ENCODE measurements at regions not wholly inside any gene's neighbourhood (a gene's known extent, or its start where the extent isn't known, plus 50 kb on each side); places are given as distances from the start of the nearest gene placed in this dataset.

- H3K36me3 ChIP-seq (ENCODE audit: control insufficient read depth, insufficient read depth, low read length) = no peaks in the 10 kb centered on the region
- no peak overlapping the region for H2AFZ ChIP-seq (ENCODE audit: low read length)
- H3K9me3 ChIP-seq (ENCODE audit: control insufficient read depth, insufficient read depth, low read depth, low read length) = no peaks in the 10 kb centered on the region
- H3K9ac ChIP-seq (ENCODE audit: insufficient read depth, low read length) = no peak overlapping the region
- DNase-seq (ENCODE audit: low read depth in 2 of 2) = no peak
- no peak overlapping the region for H3K27ac ChIP-seq (ENCODE audit: insufficient read depth, low read length)
- H3K4me3 ChIP-seq (replicated peaks in 1 of 4; ENCODE audit: control extremely low read depth in 1 of 4, insufficient read depth in 1 of 4, low read depth in 3 of 4, low read length in 4 of 4) = no peak overlapping the region
- H3K4me1 ChIP-seq (ENCODE audit: control insufficient read depth, extremely low read depth, insufficient read depth, low read length) = no peaks in the 10 kb centered on the region
- no peak overlapping the region for H3K4me2 ChIP-seq (ENCODE audit: extremely low read depth, insufficient read depth, low read length)
- H4K20me1 ChIP-seq (ENCODE audit: control insufficient read depth, extremely low read depth, insufficient read depth, low read length) = no peaks in the 10 kb centered on the region
- H3K27me3 ChIP-seq (ENCODE audit: control insufficient read depth, insufficient read depth, low read length) = no peaks in the 10 kb centered on the region
- no peaks in the 10 kb centered on the region for H3K79me2 ChIP-seq (ENCODE audit: control insufficient read depth, insufficient read depth, low read length)
- TF ChIP-seq CTCF (conservative IDR thresholded peaks at IDR 0.05 in 1 of 2, IDR thresholded peaks at IDR 0.05 in 1 of 2; ENCODE audit: low read depth in 1 of 2, low read length in 2 of 2) (no peak), EZH2 (IDR thresholded peaks at IDR 0.05; ENCODE audit: low read length, missing control alignments) (no peak)
Observed at GRCh38 chr3:43818229-43818628, 127.5 kb downstream of the ABHD5 start.

GRCh38 chr3:43838009-43838758 is 147.4 kb downstream of the ABHD5 start:
- Histone ChIP-seq H3K27ac (ENCODE audit: insufficient read depth, low read length) (no peak overlapping the region), H3K4me2 (ENCODE audit: extremely low read depth, insufficient read depth, low read length) (no peak overlapping the region), H3K36me3 (ENCODE audit: control insufficient read depth, insufficient read depth, low read length) (no peaks in the 10 kb centered on the region), H3K9me3 (ENCODE audit: control insufficient read depth, insufficient read depth, low read depth, low read length) (no peaks in the 10 kb centered on the region), H3K79me2 (ENCODE audit: control insufficient read depth, insufficient read depth, low read length) (no peaks in the 10 kb centered on the region), H3K4me1 (ENCODE audit: control insufficient read depth, extremely low read depth, insufficient read depth, low read length) (no peaks in the 10 kb centered on the region), H3K27me3 (ENCODE audit: control insufficient read depth, insufficient read depth, low read length) (peaks cover 1% of the 10 kb centered on the region), H2AFZ (ENCODE audit: low read length) (no peak overlapping the region), H4K20me1 (ENCODE audit: control insufficient read depth, extremely low read depth, insufficient read depth, low read length) (no peaks in the 10 kb centered on the region), H3K4me3 (replicated peaks in 1 of 4; ENCODE audit: control extremely low read depth in 1 of 4, insufficient read depth in 1 of 4, low read depth in 3 of 4, low read length in 4 of 4) (no peak overlapping the region), H3K9ac (ENCODE audit: insufficient read depth, low read length) (no peak overlapping the region)
- TF ChIP-seq CTCF (conservative IDR thresholded peaks at IDR 0.05 in 1 of 2, IDR thresholded peaks at IDR 0.05 in 1 of 2; ENCODE audit: low read depth in 1 of 2, low read length in 2 of 2) = no peak
- no peak for TF ChIP-seq EZH2 (IDR thresholded peaks at IDR 0.05; ENCODE audit: low read length, missing control alignments)
- no peak for DNase-seq (ENCODE audit: low read depth in 2 of 2)

GRCh38 chr3:43838877-43839276 is 148.1 kb downstream of the ABHD5 start:
- Histone ChIP-seq H3K36me3 (ENCODE audit: control insufficient read depth, insufficient read depth, low read length) (no peaks in the 10 kb centered on the region), H4K20me1 (ENCODE audit: control insufficient read depth, extremely low read depth, insufficient read depth, low read length) (no peaks in the 10 kb centered on the region), H3K27ac (ENCODE audit: insufficient read depth, low read length) (no peak overlapping the region), H3K9me3 (ENCODE audit: control insufficient read depth, insufficient read depth, low read depth, low read length) (no peaks in the 10 kb centered on the region), H2AFZ (ENCODE audit: low read length) (no peak overlapping the region), H3K4me3 (replicated peaks in 1 of 4; ENCODE audit: control extremely low read depth in 1 of 4, insufficient read depth in 1 of 4, low read depth in 3 of 4, low read length in 4 of 4) (no peak overlapping the region), H3K4me2 (ENCODE audit: extremely low read depth, insufficient read depth, low read length) (no peak overlapping the region), H3K9ac (ENCODE audit: insufficient read depth, low read length) (no peak overlapping the region), H3K79me2 (ENCODE audit: control insufficient read depth, insufficient read depth, low read length) (no peaks in the 10 kb centered on the region), H3K4me1 (ENCODE audit: control insufficient read depth, extremely low read depth, insufficient read depth, low read length) (no peaks in the 10 kb centered on the region), H3K27me3 (ENCODE audit: control insufficient read depth, insufficient read depth, low read length) (no peaks in the 10 kb centered on the region)
- TF ChIP-seq CTCF (conservative IDR thresholded peaks at IDR 0.05 in 1 of 2, IDR thresholded peaks at IDR 0.05 in 1 of 2; ENCODE audit: low read depth in 1 of 2, low read length in 2 of 2) = no peak
- no peak for TF ChIP-seq EZH2 (IDR thresholded peaks at IDR 0.05; ENCODE audit: low read length, missing control alignments)
- no peak for DNase-seq (ENCODE audit: low read depth in 2 of 2)

Measured in fibroblast of lung (primary cell).